ENCODE measurements at regions not wholly inside any gene's neighbourhood (a gene's known extent, or its start where the extent isn't known, plus 50 kb on each side); places are given as distances from the start of the nearest gene placed in this dataset.

- TF ChIP-seq NR2C2 (CRISPR knock-in tag; IDR thresholded peaks at IDR 0.05; ENCODE audit: borderline replicate concordance) = no peak
- no peak for TF ChIP-seq HBP1 (CRISPR knock-in tag; IDR thresholded peaks at IDR 0.05; ENCODE audit: low read depth)
- no peak for TF ChIP-seq EP300 (IDR thresholded peaks at IDR 0.05; ENCODE audit: low read depth in 2 of 2, low read length in 2 of 2)
- no peak for TF ChIP-seq EP300 (CRISPR knock-in tag; IDR thresholded peaks at IDR 0.05; ENCODE audit: borderline replicate concordance)
- no peak for TF ChIP-seq MEIS1 (CRISPR knock-in tag; IDR thresholded peaks at IDR 0.05; ENCODE audit: borderline replicate concordance)
- no peak for TF ChIP-seq HMGXB3 (CRISPR knock-in tag; IDR thresholded peaks at IDR 0.05; ENCODE audit: borderline replicate concordance)
- TF ChIP-seq MXI1 (IDR thresholded peaks at IDR 0.05; ENCODE audit: borderline replicate concordance, low read depth, low read length) = no peak
- TF ChIP-seq, protein P1, sequence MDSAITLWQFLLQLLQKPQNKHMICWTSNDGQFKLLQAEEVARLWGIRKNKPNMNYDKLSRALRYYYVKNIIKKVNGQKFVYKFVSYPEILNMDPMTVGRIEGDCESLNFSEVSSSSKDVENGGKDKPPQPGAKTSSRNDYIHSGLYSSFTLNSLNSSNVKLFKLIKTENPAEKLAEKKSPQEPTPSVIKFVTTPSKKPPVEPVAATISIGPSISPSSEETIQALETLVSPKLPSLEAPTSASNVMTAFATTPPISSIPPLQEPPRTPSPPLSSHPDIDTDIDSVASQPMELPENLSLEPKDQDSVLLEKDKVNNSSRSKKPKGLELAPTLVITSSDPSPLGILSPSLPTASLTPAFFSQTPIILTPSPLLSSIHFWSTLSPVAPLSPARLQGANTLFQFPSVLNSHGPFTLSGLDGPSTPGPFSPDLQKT (CRISPR knock-in tag; IDR thresholded peaks at IDR 0.05; ENCODE audit: borderline replicate concordance) = no peak
- no peak for TF ChIP-seq ZNF230 (CRISPR knock-in tag; IDR thresholded peaks at IDR 0.05)
- TF ChIP-seq CEBPB (IDR thresholded peaks at IDR 0.05; ENCODE audit: borderline replicate concordance, low read depth, low read length) = no peak
- TF ChIP-seq HNF4G (IDR thresholded peaks at IDR 0.05; ENCODE audit: borderline replicate concordance, low read depth, low read length) = no peak
- TF ChIP-seq HNF4G (CRISPR knock-in tag; IDR thresholded peaks at IDR 0.05; ENCODE audit: borderline replicate concordance, low read depth) = no peak
- no peak for TF ChIP-seq SUZ12 (IDR thresholded peaks at IDR 0.05; ENCODE audit: low read depth, low read length)
- TF ChIP-seq ZNF737 (CRISPR knock-in tag; IDR thresholded peaks at IDR 0.05; ENCODE audit: borderline replicate concordance) = no peak
- TF ChIP-seq PLRG1 (conservative IDR thresholded peaks at IDR 0.05) = no peak
- TF ChIP-seq, protein P2, sequence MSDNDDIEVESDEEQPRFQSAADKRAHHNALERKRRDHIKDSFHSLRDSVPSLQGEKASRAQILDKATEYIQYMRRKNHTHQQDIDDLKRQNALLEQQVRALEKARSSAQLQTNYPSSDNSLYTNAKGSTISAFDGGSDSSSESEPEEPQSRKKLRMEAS (IDR thresholded peaks at IDR 0.05) = no peak
Measured at GRCh38 chr5:35294976-35295375, 64.7 kb upstream of the PRLR start.

Data from HepG2 (cell line).